Activated CD8-positive, alpha-beta memory T cell treated with anti-CD3 and anti-CD28 coated beads, Interleukin-2, amount 50 U/mL, for 4 hours (primary cell): ENCODE measurements at regions not wholly inside any gene's neighbourhood (a gene's known extent, or its start where the extent isn't known, plus 50 kb on each side); places are given as distances from the start of the nearest gene placed in this dataset.
"Not testable (repeated sequence)": the region's sequence is repeated elsewhere in the genome, so short reads cannot be mapped to it uniquely, and the experiment has no call there.

ENCODE experiments used
- DNase-seq: peaks from one replicate; pipeline ENCODE4 v3.0.0-alpha.2; 2020

GRCh38 chr1:60791226-60791625 is 291.1 kb upstream of the NFIA start:
- DNase-seq: no peak

DNA sequence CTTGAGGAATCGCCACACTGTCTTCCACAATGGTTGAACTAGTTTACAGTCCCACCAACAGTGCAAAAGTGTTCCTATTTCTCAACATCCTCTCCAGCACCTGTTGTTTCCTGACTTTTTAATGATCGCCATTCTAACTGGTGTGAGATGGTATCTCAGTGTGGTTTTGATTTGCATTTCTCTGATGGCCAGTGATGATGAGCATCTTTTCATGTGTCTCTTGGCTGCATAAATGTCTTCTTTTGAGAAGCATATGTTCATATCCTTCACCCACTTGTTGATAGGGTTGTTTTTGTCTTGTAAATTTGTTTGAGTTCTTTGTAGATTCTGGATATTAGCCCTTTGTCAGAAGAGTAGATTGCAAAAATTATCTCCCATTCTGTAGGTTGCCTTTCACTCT is 309.3 kb upstream of the NFIA start:
- not testable (repeated sequence) for DNase-seq

- DNase-seq: no peak
Measured at GRCh38 chr1:60769082-60769481, 313.3 kb upstream of the NFIA start.

- DNase-seq: no peak
Measured at GRCh38 chr1:60765204-60765603, 317.2 kb upstream of the NFIA start.

DNA sequence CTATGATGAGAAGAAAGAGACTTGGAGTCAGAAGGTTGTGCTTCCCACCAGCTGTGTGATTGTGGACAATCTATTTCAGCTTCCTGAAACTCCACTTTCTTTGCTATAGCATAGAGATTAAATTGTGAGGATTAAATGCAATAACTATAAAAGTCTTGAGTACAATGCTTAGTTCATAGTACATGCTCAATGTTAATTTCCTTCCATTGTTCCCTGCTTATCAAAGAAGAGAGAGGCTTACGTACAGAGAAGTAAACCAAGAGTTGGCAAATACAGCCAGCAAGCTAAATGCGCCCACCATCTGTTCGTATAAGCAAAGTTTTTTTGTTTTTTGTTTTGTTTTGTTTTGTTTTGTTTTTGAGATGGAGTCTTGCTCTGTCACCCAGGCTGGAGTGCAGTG is 317.9 kb upstream of the NFIA start:
- no peak for DNase-seq

- DNase-seq: no peak
Measured at GRCh38 chr1:60763741-60764140, 318.6 kb upstream of the NFIA start.

- DNase-seq: no peak
Measured at GRCh38 chr1:60762911-60763310, 319.4 kb upstream of the NFIA start.

DNA sequence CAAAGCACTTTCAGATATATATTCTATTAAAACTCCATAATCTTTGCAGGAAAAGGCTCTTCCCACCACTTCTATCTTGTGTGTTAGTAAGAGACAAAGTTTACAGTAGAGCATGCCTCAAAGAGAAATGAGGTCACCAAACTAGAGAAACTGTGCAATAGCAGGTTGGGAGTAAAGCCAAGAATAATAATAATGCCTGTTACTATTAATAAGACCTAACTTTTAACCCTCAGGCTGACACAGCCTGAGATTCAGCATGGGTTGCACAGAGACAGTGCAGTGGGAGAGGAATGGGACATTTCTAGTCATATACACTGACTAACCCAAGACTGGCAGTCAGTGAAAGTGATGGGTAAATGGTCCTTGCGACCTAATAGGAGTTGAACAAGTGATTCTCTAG is 320.2 kb upstream of the NFIA start:
- no peak for DNase-seq

GRCh38 chr1:60759291-60759690 is 323.1 kb upstream of the NFIA start:
- DNase-seq: no peak

DNA sequence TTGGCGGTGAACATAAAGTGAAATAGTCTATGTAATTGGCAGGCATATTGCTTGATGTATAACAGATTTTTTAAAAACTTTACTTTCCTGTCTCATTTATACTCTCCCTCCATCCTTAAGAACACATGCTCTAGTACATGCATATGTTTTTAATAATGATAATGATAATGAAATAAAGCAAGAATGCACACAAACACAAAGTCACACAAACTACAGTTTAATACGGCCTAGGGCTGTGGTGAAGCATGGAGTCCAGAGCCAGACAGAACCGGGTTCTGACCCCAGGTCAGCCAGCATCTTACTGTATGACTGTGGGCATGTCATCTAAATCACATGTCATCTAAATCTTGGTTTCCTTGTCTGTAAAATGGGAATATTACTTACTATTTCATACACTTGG is 324.9 kb upstream of the NFIA start:
- no peak for DNase-seq

GRCh38 chr1:60753036-60753900 is 329.1 kb upstream of the NFIA start:
- no peak for DNase-seq

- DNase-seq: no peak
Measured at GRCh38 chr1:60751306-60751705, 331.1 kb upstream of the NFIA start.

- no peak for DNase-seq
Measured at GRCh38 chr1:60747353-60747752, 335.0 kb upstream of the NFIA start.

GRCh38 chr1:60746278-60746791 is 336.0 kb upstream of the NFIA start:
- DNase-seq: no peak

GRCh38 chr1:60745484-60745883 is 336.9 kb upstream of the NFIA start:
- no peak for DNase-seq

GRCh38 chr1:60742339-60742738 is 340.0 kb upstream of the NFIA start:
- no peak for DNase-seq

DNA sequence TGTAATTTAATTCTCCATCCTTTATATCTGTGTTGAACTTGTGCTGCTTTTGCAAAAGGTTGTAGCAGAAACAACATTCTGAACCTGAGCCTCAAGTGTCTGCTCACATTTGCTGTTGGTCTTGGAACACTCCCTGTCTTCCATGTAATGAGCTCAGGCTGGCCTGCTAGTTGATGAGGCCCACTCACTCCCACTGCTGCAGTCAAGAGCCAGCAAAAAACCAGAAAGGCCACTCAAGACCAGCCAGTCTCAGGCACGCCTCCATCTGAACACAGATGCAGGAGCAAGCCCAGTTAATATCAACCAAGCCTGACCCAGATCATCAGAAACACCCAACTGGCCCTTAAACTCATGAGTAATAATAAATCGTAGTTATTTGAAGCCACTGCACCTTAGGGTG is 342.2 kb upstream of the NFIA start:
- DNase-seq: no peak

GRCh38 chr1:60739729-60740128 is 342.6 kb upstream of the NFIA start:
- no peak for DNase-seq

DNA sequence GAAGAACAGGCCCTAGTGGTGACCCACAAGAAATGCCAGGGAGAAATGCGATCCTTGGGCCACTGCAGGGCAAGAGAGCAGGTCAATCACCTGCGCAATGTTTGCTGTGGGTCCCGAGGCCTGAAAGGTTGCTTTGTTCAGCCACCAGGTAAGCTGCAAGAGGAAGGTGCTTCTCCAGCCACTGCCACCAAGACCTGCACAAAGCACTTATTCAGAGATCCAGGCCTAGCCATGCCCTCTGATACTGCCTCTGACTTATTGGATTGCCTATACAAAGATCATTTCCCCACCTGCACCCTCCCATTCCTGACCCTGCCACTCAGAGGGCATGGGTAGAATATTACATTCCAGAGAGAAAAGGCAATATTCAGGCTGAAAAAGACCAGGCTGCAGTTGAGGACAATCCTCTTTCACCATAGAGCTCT is 349.4 kb upstream of the NFIA start:
- no peak for DNase-seq

DNA sequence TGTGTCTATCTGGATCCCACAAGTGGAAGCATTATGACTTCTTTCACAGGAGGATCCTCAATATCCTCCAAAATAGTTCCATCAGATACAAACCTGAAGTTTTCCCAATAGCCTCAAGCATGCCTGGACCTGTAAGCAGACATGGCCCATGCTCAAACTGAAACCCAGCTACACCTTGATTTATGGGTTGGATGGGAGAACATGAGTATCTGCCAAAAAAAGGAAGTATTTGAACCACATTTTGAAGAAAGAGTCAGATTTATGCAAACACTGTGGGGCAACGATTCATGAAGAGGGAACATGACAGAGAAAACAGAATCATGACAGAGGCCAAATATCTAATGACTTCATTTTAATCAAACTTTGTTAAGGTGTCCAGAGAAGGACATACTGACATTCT is 351.0 kb upstream of the NFIA start:
- DNase-seq: no peak

- DNase-seq: no peak
Measured at GRCh38 chr1:60727552-60727951, 354.8 kb upstream of the NFIA start.

DNA sequence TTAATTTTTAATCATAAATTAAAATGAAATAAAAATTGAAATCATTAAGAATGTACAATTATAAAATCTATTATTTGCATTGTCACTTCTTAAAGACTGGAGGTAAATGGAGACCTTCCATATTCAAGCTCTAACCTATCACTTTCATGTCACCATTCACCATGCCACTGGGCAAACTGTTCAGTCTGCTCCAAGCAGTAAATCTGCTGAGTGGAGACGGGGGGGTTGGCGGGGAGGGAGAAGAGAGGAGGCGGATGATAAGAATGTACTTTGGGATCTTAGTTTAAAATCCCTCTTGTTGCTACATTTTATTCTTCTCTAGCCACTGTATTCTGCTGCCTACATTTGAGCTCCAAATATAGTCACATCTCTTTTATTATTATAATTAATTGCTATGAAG is 365.9 kb upstream of the NFIA start:
- DNase-seq: no peak

DNA sequence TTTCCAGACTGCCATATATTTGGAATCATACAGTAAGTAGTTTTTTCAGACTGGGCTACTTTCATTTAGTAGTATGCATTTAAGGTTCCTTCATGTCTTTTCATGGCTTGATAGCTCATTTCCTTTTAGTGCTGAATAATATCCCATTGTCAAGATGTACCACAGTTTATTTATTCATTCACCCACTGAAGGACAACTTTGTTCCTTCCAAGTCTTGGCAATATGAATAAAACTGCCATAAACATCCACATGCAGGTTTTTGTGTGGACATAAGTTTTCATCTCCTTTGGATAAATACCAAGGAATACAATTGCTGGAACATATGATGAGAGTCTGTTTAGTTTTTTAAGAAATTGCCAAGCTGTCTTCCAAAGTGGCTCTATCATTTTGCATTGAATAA is 366.4 kb upstream of the NFIA start:
- no peak for DNase-seq

DNA sequence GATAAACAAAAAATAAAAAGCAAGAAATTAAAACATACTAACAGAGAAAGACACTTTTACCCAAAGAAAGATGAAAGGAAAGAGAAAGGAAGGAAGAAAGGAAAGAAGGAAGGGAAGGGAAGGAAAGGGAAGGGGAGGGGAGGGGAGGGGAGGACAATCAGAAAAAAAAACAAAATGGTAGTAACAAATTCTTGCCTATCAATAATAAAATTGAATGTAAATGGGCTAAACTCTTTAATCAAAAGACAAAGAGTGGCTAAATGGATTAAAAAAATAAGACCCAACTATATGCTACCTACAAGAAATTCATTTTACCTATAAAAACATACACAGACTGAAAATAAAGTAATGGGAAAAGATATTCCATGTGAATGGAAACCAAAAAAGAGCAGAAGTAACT is 372.9 kb upstream of the NFIA start:
- no peak for DNase-seq

- no peak for DNase-seq
Measured at GRCh38 chr1:60705026-60705425, 377.3 kb upstream of the NFIA start.
